ENCODE measurements at regions not wholly inside any gene's neighbourhood (a gene's known extent, or its start where the extent isn't known, plus 50 kb on each side); places are given as distances from the start of the nearest gene placed in this dataset.

DNA sequence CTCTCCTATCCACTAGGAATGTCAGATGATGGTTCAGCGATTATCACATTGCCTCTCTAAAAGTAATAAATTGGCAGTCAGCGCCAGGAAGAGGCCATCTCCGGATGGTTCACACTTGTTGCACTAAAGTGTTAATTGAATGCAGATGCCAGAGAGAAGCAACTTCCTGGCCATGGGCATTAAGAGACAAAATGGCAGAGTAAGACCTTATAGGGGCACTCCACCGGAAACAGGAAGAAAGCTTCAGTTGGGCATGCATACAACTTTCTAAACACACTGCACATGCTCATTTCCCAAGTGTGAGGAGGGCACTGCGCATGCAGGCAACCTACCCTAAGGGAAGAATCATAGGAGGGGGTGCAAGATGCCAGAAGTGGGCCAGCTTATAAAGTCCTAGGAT is 71.7 kb upstream of the AUTS2 start:
- TF ChIP-seq POLR2A (IDR thresholded peaks at IDR 0.05) (no peak), EP300 (IDR thresholded peaks at IDR 0.05) (no peak), POLR2AphosphoS5 (IDR thresholded peaks at IDR 0.05) (no peak)
- TF ChIP-seq, protein P1, sequence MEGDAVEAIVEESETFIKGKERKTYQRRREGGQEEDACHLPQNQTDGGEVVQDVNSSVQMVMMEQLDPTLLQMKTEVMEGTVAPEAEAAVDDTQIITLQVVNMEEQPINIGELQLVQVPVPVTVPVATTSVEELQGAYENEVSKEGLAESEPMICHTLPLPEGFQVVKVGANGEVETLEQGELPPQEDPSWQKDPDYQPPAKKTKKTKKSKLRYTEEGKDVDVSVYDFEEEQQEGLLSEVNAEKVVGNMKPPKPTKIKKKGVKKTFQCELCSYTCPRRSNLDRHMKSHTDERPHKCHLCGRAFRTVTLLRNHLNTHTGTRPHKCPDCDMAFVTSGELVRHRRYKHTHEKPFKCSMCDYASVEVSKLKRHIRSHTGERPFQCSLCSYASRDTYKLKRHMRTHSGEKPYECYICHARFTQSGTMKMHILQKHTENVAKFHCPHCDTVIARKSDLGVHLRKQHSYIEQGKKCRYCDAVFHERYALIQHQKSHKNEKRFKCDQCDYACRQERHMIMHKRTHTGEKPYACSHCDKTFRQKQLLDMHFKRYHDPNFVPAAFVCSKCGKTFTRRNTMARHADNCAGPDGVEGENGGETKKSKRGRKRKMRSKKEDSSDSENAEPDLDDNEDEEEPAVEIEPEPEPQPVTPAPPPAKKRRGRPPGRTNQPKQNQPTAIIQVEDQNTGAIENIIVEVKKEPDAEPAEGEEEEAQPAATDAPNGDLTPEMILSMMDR (IDR thresholded peaks at IDR 0.05): no peak
